ENCODE measurements at regions not wholly inside any gene's neighbourhood (a gene's known extent, or its start where the extent isn't known, plus 50 kb on each side); places are given as distances from the start of the nearest gene placed in this dataset.

DNA sequence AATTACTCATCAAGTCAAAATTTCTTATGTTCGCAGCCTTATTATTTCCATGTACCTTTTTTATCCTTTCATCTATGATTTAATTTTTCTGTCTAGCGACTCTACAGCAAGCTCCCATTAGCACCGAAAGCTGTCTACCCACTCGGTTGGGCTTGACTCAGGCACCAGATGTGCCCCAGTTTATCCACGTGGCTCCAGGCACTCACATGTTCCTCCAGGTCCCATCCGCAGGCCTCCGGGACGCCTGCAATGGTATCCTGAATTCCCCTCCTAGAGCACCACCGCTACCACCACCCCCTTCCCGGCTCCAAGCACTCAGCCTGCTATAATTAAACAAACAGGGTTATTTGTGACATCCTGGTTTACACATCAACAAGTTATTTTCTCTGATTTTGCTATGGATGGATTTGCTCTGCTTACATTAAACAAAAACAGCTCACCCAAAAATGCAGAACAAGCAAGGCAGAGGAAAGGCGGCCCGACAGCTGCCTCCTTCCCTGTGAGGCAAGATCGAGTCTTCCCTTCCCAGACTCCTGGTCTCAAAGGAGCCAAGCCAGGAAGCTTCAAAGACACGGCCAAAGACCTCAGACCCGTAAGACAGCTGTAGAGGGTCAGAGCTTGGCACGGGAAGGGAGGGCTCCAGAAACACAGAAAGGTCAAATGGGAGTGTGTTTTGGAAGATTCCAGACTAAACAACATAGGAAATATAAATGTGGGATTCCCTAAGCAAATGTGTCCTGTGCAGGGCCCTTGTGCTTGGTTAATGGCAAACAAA is 253.8 kb downstream of the TTC8 start:
- Histone ChIP-seq H4K5ac (ENCODE audit: insufficient read length, low read depth, low read length) (no peak overlapping the region), H3K56ac (replicated peaks; ENCODE audit: insufficient read length, low read depth, low read length) (no peak overlapping the region), H2BK20ac (ENCODE audit: low read length) (no peak overlapping the region), H2AFZ (ENCODE audit: low read length) (no peak overlapping the region), H3K23ac (ENCODE audit: insufficient read length) (no peak overlapping the region), H2BK15ac (ENCODE audit: low read length) (no peak overlapping the region), H3K9me3 (ENCODE audit: insufficient read depth in 2 of 2, low read depth in 1 of 2, low read length in 1 of 2) (no peaks in the 10 kb centered on the region), H3K27me3 (replicated peaks in 1 of 4; ENCODE audit: control insufficient read depth in 3 of 4, extremely low read depth in 1 of 4, insufficient read depth in 3 of 4, low read length in 3 of 4) (no peaks in the 10 kb centered on the region; a peak in 1 of 7 replicates), H3K23me2 (ENCODE audit: low read depth, low read length) (no peaks in the 10 kb centered on the region), H3K4ac (replicated peaks; ENCODE audit: insufficient read length, low read depth, low read length) (no peak overlapping the region), H3K4me2 (ENCODE audit: insufficient read depth in 1 of 2, low read depth in 2 of 2, low read length in 2 of 2) (no peak overlapping the region), H4K8ac (ENCODE audit: extremely low read depth, insufficient read depth, low read length) (no peak overlapping the region), H3K27ac (ENCODE audit: low read depth, low read length) (no peak overlapping the region), H2BK120ac (replicated peaks; ENCODE audit: low read depth, low read length) (no peak overlapping the region), H3K9ac (replicated peaks in 1 of 4; ENCODE audit: extremely low read depth in 1 of 4, low read depth in 3 of 4, low read length in 3 of 4) (no peak overlapping the region), H2BK12ac (ENCODE audit: low read depth, low read length) (no peak overlapping the region), H3K79me2 (ENCODE audit: control insufficient read depth in 1 of 2, insufficient read depth in 2 of 2, low read length in 2 of 2) (no peaks in the 10 kb centered on the region), H2AK5ac (ENCODE audit: low read depth, low read length) (no peak overlapping the region), H3K36me3 (ENCODE audit: control insufficient read depth in 2 of 4, insufficient read depth in 4 of 4, low read length in 3 of 4) (no peaks in the 10 kb centered on the region), H2BK5ac (ENCODE audit: low read depth, low read length) (no peak overlapping the region), H4K91ac (replicated peaks; ENCODE audit: insufficient read length, low read length) (no peak overlapping the region), H3K79me1 (ENCODE audit: low read depth, low read length) (no peaks in the 10 kb centered on the region), H3K4me3 (ENCODE audit: extremely low read depth in 1 of 4, insufficient read depth in 2 of 4, low read depth in 3 of 4, low read length in 4 of 4) (no peak overlapping the region), H3K18ac (ENCODE audit: extremely low read depth, low read length) (no peak overlapping the region; the same call in 1 of the 2 replicates), H4K20me1 (replicated peaks in 1 of 2; ENCODE audit: control insufficient read depth in 1 of 2, insufficient read depth in 2 of 2, low read length in 2 of 2) (no peaks in the 10 kb centered on the region), H3K4me1 (replicated peaks in 1 of 4; ENCODE audit: control insufficient read depth in 3 of 4, insufficient read depth in 4 of 4, low read length in 3 of 4) (no peaks in the 10 kb centered on the region), H3K14ac (ENCODE audit: insufficient read length) (no peak overlapping the region)
- DNase-seq (ENCODE audit: low read depth in 1 of 2, low spot score in 2 of 2) = no peak
- POLR2A ChIA-PET (ENCODE audit: partially characterized antibody) = interaction anchor here (1.1 kb wide), 1 partner anchor 62 kb away, joined by 3 read pairs; no protein-coding TSS in a partner anchor
- no peak for FAIRE-seq
- CTCF ChIA-PET (ENCODE audit: partially characterized antibody) = interaction anchor here (0.9 to 1.8 kb wide), 2 partner anchors 11 to 51 kb away, joined by 3 to 5 read pairs; no protein-coding TSS in a partner anchor
- 89% methylated on average over 16 of the region's 16 CpGs; no CpG with 5 or more reads in 1 of the 2 experiments for WGBS, 2 experiments (ENCODE audit: extremely low coverage in 1 of 2, insufficient coverage in 1 of 2, insufficient read length in 1 of 2, insufficient replicate concordance in 2 of 2, low coverage in 1 of 2, low lambda C conversion rate in 2 of 2, missing lambda C conversion rate in 1 of 2)
- no peak for TF ChIP-seq RXRA (IDR thresholded peaks at IDR 0.05; ENCODE audit: insufficient read depth, low read depth, low read length)
- TF ChIP-seq RBBP5 (IDR thresholded peaks at IDR 0.05; ENCODE audit: borderline replicate concordance, low read depth, low read length) = no peak
- TF ChIP-seq KDM5A (IDR thresholded peaks at IDR 0.05; ENCODE audit: low read length) = no peak
- no peak for TF ChIP-seq SP4 (IDR thresholded peaks at IDR 0.05; ENCODE audit: low read length)
- TF ChIP-seq SP1 (IDR thresholded peaks at IDR 0.05; ENCODE audit: low read depth, low read length) = no peak
- no peak for TF ChIP-seq TCF12 (IDR thresholded peaks at IDR 0.05; ENCODE audit: low read depth, low read length)
- TF ChIP-seq NANOG (IDR thresholded peaks at IDR 0.05; ENCODE audit: insufficient read depth, low read depth, low read length, poor library complexity, severe bottlenecking) = no peak
- TF ChIP-seq MAX (IDR thresholded peaks at IDR 0.05) = no peak
- no peak for TF ChIP-seq GTF2F1 (IDR thresholded peaks at IDR 0.05; ENCODE audit: borderline replicate concordance, low read depth, low read length)
- no peak for TF ChIP-seq HDAC6 (IDR thresholded peaks at IDR 0.05; ENCODE audit: low read depth, low read length)
- TF ChIP-seq TAF1 (IDR thresholded peaks at IDR 0.05; ENCODE audit: low read depth, low read length) = no peak

Measured in H1 (cell line).